Endothelial cell of umbilical vein (primary cell): ENCODE measurements at regions not wholly inside any gene's neighbourhood (a gene's known extent, or its start where the extent isn't known, plus 50 kb on each side); places are given as distances from the start of the nearest gene placed in this dataset.
A peak's percentile ranks its signal among the peaks of the same experiment; 100 is the strongest.

ENCODE experiments used
- BruUV-seq: library from RNA; stranded (reverse); fragments of 400-500 nt; replicated peaks from 2 replicates; lab custom pipeline; 2021; lab: Mats Ljungman, UMichigan
- CTCF ChIA-PET: fragments of 300-600, 350-600 bp; sonication (Branson Sonifier 250); formaldehyde crosslinking; loops from one replicate; lab custom pipeline; 2021; ENCODE audit warnings: antibody characterized with exemption, inconsistent platforms; lab: Charles Lee
- POLR2A ChIA-PET: fragments of 300-600, 350-600 bp; sonication (Branson Sonifier 250); formaldehyde crosslinking; loops from one replicate; lab custom pipeline; 2021; ENCODE audit warnings: antibody characterized with exemption, inconsistent platforms; lab: Charles Lee
- DNase-seq: peaks from one replicate; pipeline ENCODE4 v3.0.0-alpha.2; 2011; ENCODE audit warnings: low read depth, low spot score
- FAIRE-seq: peaks from 2 replicates; lab custom pipeline; 2011; peaks lifted over from hg19 to GRCh38; lab: Jason Lieb, UNC
- H2AFZ ChIP-seq: 2 replicates; pipeline ENCODE4 v1.6.0; 2012; ENCODE audit warnings: low read depth, low read length, control low read depth, inconsistent platforms
- H3K27ac ChIP-seq: 2 replicates; pipeline ENCODE4 v1.5.1; 2011; ENCODE audit warnings: low read depth, mild to moderate bottlenecking, control low read depth, low read length, moderate library complexity; ENCODE audit not compliant: insufficient read depth
- H3K27me3 ChIP-seq, 2 experiments: 2 replicates each; pipeline versions ENCODE4 v1.6.0 to v1.6.1; 2011; ENCODE audit warnings: low read length in 2 of 2, mixed read lengths in 1 of 2; ENCODE audit not compliant: control insufficient read depth in 2 of 2, insufficient read depth in 2 of 2
- H3K36me3 ChIP-seq, 2 experiments: 2 replicates in 1 of 2; 3 replicates in 1 of 2; pipeline ENCODE4 v1.5.1; 2011; ENCODE audit warnings: low read length in 2 of 2, mild to moderate bottlenecking in 1 of 2, moderate library complexity in 1 of 2; ENCODE audit not compliant: control insufficient read depth in 2 of 2, insufficient read depth in 2 of 2; ENCODE audit errors: extremely low read depth in 1 of 2
- H3K4me1 ChIP-seq: 3 replicates; pipeline ENCODE4 v1.5.1; 2011; ENCODE audit warnings: mild to moderate bottlenecking, low read length; ENCODE audit not compliant: control insufficient read depth, insufficient read depth; ENCODE audit errors: extremely low read depth
- H3K4me2 ChIP-seq: 2 replicates; pipeline ENCODE4 v1.6.1; 2011; ENCODE audit warnings: low read length, control low read depth, mixed read lengths; ENCODE audit not compliant: insufficient read depth
- H3K4me3 ChIP-seq, 3 experiments: fragments of 200-600 bp in 1 of 3; sonication (generic), shearing (Covaris generic) in 1 of 3; replicated peaks in 1 of 3; 2 replicates each; pipeline ENCODE4 v1.5.1; 2011 to 2016; ENCODE audit warnings: control low read depth in 3 of 3, low read length in 3 of 3, mild to moderate bottlenecking in 2 of 3, inconsistent platforms in 1 of 3, low read depth in 1 of 3, moderate library complexity in 1 of 3; ENCODE audit not compliant: insufficient read depth in 1 of 3
- H3K79me2 ChIP-seq: 2 replicates; pipeline ENCODE4 v1.6.0; 2012; ENCODE audit warnings: low read length, inconsistent platforms; ENCODE audit not compliant: control insufficient read depth, insufficient read depth
- H3K9ac ChIP-seq: replicated peaks from 2 replicates; pipeline ENCODE3; 2011; ENCODE audit warnings: low read length, control low read depth; ENCODE audit not compliant: insufficient read depth; ENCODE audit errors: extremely low read depth
- H3K9me1 ChIP-seq: replicated peaks from 3 replicates; pipeline ENCODE4 v1.6.0; 2011; ENCODE audit warnings: mild to moderate bottlenecking, low read length; ENCODE audit not compliant: control insufficient read depth, insufficient read depth; ENCODE audit errors: extremely low read depth
- H3K9me3 ChIP-seq: replicated peaks from 2 replicates; pipeline ENCODE4 v1.5.1; 2012; ENCODE audit warnings: low read length, inconsistent platforms; ENCODE audit not compliant: control insufficient read depth, insufficient read depth
- H4K20me1 ChIP-seq: replicated peaks from 2 replicates; pipeline ENCODE3; 2011; ENCODE audit warnings: mild to moderate bottlenecking, low read length; ENCODE audit not compliant: control insufficient read depth, insufficient read depth; ENCODE audit errors: extremely low read depth
- CTCF ChIP-seq, 2 donors: IDR thresholded peaks; 1 replicate in 1 of 2; 2 replicates in 1 of 2; pipeline ENCODE4 v1.5.1; 2011; ENCODE audit warnings: low read length in 2 of 2, mild to moderate bottlenecking in 2 of 2, moderate library complexity in 2 of 2, control low read depth in 1 of 2, inconsistent platforms in 1 of 2, low read depth in 1 of 2; ENCODE audit not compliant: insufficient read depth in 1 of 2; ENCODE audit errors: extremely low read depth in 1 of 2
- EZH2 ChIP-seq: IDR thresholded peaks from 2 replicates; pipeline ENCODE4 v1.6.1; 2012; ENCODE audit warnings: borderline replicate concordance, low read depth, mild to moderate bottlenecking, moderate library complexity, low read length, inconsistent platforms; ENCODE audit not compliant: severe bottlenecking
- FOS ChIP-seq: IDR thresholded peaks from 2 replicates; pipeline ENCODE4 v1.6.1; 2011; ENCODE audit warnings: mild to moderate bottlenecking, low read length, moderate library complexity, borderline replicate concordance; ENCODE audit not compliant: insufficient read depth
- GATA2 ChIP-seq: IDR thresholded peaks from 2 replicates; pipeline ENCODE4 v1.7.0; 2011; ENCODE audit warnings: low read depth, mild to moderate bottlenecking, moderate library complexity, mixed read lengths, low read length; ENCODE audit not compliant: insufficient read length, insufficient read depth
- JUN ChIP-seq: IDR thresholded peaks from 2 replicates; pipeline ENCODE4 v1.6.1; 2011; ENCODE audit warnings: borderline replicate concordance, low read depth; ENCODE audit not compliant: insufficient read length, insufficient read depth
- MAX ChIP-seq: IDR thresholded peaks from 2 replicates; pipeline ENCODE4 v1.6.1; 2011; ENCODE audit not compliant: insufficient read depth, insufficient read length
- POLR2A ChIP-seq: IDR thresholded peaks from 2 replicates; pipeline ENCODE4 v1.6.1; 2012; ENCODE audit warnings: low read depth, mild to moderate bottlenecking, control low read depth, low read length
- POLR2AphosphoS5 ChIP-seq: IDR thresholded peaks from 2 replicates; pipeline ENCODE4 v1.6.1; 2012; ENCODE audit warnings: low read depth, mild to moderate bottlenecking, control low read depth, low read length, moderate library complexity; ENCODE audit not compliant: insufficient read depth
- dilution Hi-C: fragments of 300-500 bp; cut with MboI; formaldehyde crosslinking; loops from one replicate; pipeline ENCODE4 v1.15.0; 2019; ENCODE audit warnings: low sequenced_read_pairs; ENCODE audit not compliant: extremely low pct_ligation_motif_present
- intact Hi-C: fragments of 100-400 bp; cut with micrococcal nuclease; formaldehyde crosslinking; loops from one replicate; pipeline ENCODE4 v1.10.0; 2022

- no peaks in the 10 kb centered on the region for H4K20me1 ChIP-seq
- CTCF ChIA-PET = interaction anchor here (0.8 to 0.9 kb wide), 3 partner anchors 10 to 45 kb away, joined by 3 read pairs; no protein-coding TSS in a partner anchor
- H3K79me2 ChIP-seq = no peaks in the 10 kb centered on the region
- H3K4me3 ChIP-seq = no peak overlapping the region
- DNase-seq = peak; percentile 81
- peak overlapping the region; percentile 82 for H2AFZ ChIP-seq
- intact Hi-C loops = no loop called here
- dilution Hi-C loops = no loop called here
- TF ChIP-seq POLR2A = no peak
- no peak for TF ChIP-seq MAX
- no peak for TF ChIP-seq CTCF (IDR thresholded peaks at IDR 0.05; ENCODE audit: extremely low read depth in 1 of 2, insufficient read depth in 1 of 2, low read depth in 1 of 2, low read length in 2 of 2)
- TF ChIP-seq JUN = no peak
- TF ChIP-seq FOS = no peak
- no peak for TF ChIP-seq POLR2AphosphoS5
- TF ChIP-seq EZH2 = no peak
- peak; percentile 83 for TF ChIP-seq GATA2
- no peak overlapping the region for H3K27ac ChIP-seq
- H3K9me3 ChIP-seq = no peaks in the 10 kb centered on the region
- no TSS peak for BruUV-seq
- H3K27me3 ChIP-seq = no peaks in the 10 kb centered on the region
- peaks cover 23% of the 10 kb centered on the region for H3K4me1 ChIP-seq
- H3K36me3 ChIP-seq = no peaks in the 10 kb centered on the region
- no peaks in the 10 kb centered on the region for H3K9me1 ChIP-seq
- FAIRE-seq = no peak
- peak overlapping the region; percentile 14 for H3K4me2 ChIP-seq
- POLR2A ChIA-PET = no interaction called here
- no peak overlapping the region for H3K9ac ChIP-seq
These were observed 146.1 kb downstream of the SUCNR1 start for GRCh38 chr3:152019508-152019907.
